GM12872 (cell line): ENCODE measurements at regions not wholly inside any gene's neighbourhood (a gene's known extent, or its start where the extent isn't known, plus 50 kb on each side); places are given as distances from the start of the nearest gene placed in this dataset.

Source experiments
- CTCF ChIP-seq: IDR thresholded peaks from 3 replicates; pipeline ENCODE4 v1.5.1; 2011; ENCODE audit warnings: low read depth, mild to moderate bottlenecking, low read length, moderate library complexity; ENCODE audit not compliant: insufficient read depth

GRCh38 chr5:123718238-123718637 lies 206.3 kb downstream of the CSNK1G3 start:
- no peak for TF ChIP-seq CTCF

GRCh38 chr5:123717139-123717538 lies 205.2 kb downstream of the CSNK1G3 start:
- TF ChIP-seq CTCF, result no peak

- no peak for TF ChIP-seq CTCF
Observed at GRCh38 chr5:123710031-123710430, 198.1 kb downstream of the CSNK1G3 start.

GRCh38 chr5:123709422-123709821 lies 197.4 kb downstream of the CSNK1G3 start:
- TF ChIP-seq CTCF, result no peak

- no peak for TF ChIP-seq CTCF
Observed at GRCh38 chr5:123708074-123708806, 196.3 kb downstream of the CSNK1G3 start.

GRCh38 chr5:123706531-123706930 lies 194.6 kb downstream of the CSNK1G3 start:
- no peak for TF ChIP-seq CTCF

- no peak for TF ChIP-seq CTCF
Observed at GRCh38 chr5:123705741-123706140, 193.8 kb downstream of the CSNK1G3 start.
